GM12892 (cell line): ENCODE measurements at regions not wholly inside any gene's neighbourhood (a gene's known extent, or its start where the extent isn't known, plus 50 kb on each side); places are given as distances from the start of the nearest gene placed in this dataset.

Experiments
- POLR2A ChIP-seq: IDR thresholded peaks from 2 replicates; pipeline ENCODE4 v1.6.1; 2011; ENCODE audit warnings: low read depth, low read length, control low read depth
- POLR2AphosphoS5 ChIP-seq: IDR thresholded peaks from 2 replicates; pipeline ENCODE4 v1.6.1; 2011; ENCODE audit warnings: low read depth, low read length, control low read depth

DNA sequence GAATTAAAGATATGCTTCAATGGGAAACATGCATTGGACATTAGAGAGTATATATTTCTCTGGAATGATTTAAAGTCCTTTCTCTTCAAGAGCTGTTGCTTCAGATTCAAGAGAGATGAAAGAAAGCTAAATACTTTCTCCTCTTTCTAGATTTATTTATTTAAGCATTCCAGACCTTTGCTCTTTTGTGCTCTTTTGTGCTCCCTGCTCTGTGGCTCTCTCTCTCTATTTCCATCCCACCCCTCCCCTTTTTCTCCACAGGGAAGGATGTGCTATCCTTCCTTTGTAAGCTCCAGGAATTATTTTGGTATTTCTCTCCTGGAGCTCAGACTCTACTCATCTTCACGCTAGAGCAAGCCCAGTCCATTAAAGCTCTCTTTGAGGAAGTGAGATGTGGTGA is 871.9 kb upstream of the GBE1 start:
- TF ChIP-seq POLR2A (no peak), POLR2AphosphoS5 (no peak)
